ENCODE measurements at regions not wholly inside any gene's neighbourhood (a gene's known extent, or its start where the extent isn't known, plus 50 kb on each side); places are given as distances from the start of the nearest gene placed in this dataset.
A peak's percentile ranks its signal among the peaks of the same experiment; 100 is the strongest.

GRCh38 chr6:120871416-120872261 lies 462.6 kb downstream of the TBC1D32 start:
- no peaks in the 10 kb centered on the region for H3K36me3 Mint-ChIP-seq (ENCODE audit: low read depth)
- H3K4me3 Mint-ChIP-seq: no peak overlapping the region
- DNase-seq: peak; percentile 44
- no peaks in the 10 kb centered on the region for H3K36me3 ChIP-seq (ENCODE audit: control insufficient read depth, insufficient read depth, low read length)
- WGBS, 2 experiments (ENCODE audit: insufficient coverage in 1 of 2, insufficient read length in 1 of 2): 86 to 89% methylated on average over 14 to 23 of the region's 23 CpGs
- H3K27ac Mint-ChIP-seq: no peak overlapping the region
- no peak overlapping the region for H3K27ac ChIP-seq (ENCODE audit: low read depth, low read length)
- no peaks in the 10 kb centered on the region for H3K9me3 Mint-ChIP-seq
- no peaks in the 10 kb centered on the region for H3K9me3 ChIP-seq (ENCODE audit: control insufficient read depth, low read length)
- peaks cover 3% of the 10 kb centered on the region for H3K4me1 Mint-ChIP-seq
- H3K27me3 Mint-ChIP-seq (ENCODE audit: insufficient read depth): no peaks in the 10 kb centered on the region
- H3K4me1 ChIP-seq (ENCODE audit: control insufficient read depth, insufficient read depth, low read length): no peaks in the 10 kb centered on the region
- no peak for TF ChIP-seq CTCF (conservative IDR thresholded peaks at IDR 0.05)
- H3K27me3 ChIP-seq (ENCODE audit: control insufficient read depth, insufficient read depth, low read length, poor library complexity, severe bottlenecking): no peaks in the 10 kb centered on the region
- H3K4me3 ChIP-seq (ENCODE audit: low read length): no peak overlapping the region
- H3K9ac ChIP-seq (ENCODE audit: extremely low read depth, low read length, poor library complexity, severe bottlenecking): no peak overlapping the region

- Mint-ChIP-seq H3K4me3 (no peak overlapping the region), H3K4me1 (no peaks in the 10 kb centered on the region), H3K9me3 (no peaks in the 10 kb centered on the region), H3K27me3 (ENCODE audit: insufficient read depth) (no peaks in the 10 kb centered on the region), H3K27ac (no peak overlapping the region), H3K36me3 (ENCODE audit: low read depth) (no peaks in the 10 kb centered on the region)
- Histone ChIP-seq H3K9ac (ENCODE audit: extremely low read depth, low read length, poor library complexity, severe bottlenecking) (no peak overlapping the region), H3K27me3 (ENCODE audit: control insufficient read depth, insufficient read depth, low read length, poor library complexity, severe bottlenecking) (no peaks in the 10 kb centered on the region), H3K36me3 (ENCODE audit: control insufficient read depth, insufficient read depth, low read length) (no peaks in the 10 kb centered on the region), H3K4me3 (ENCODE audit: low read length) (no peak overlapping the region), H3K9me3 (ENCODE audit: control insufficient read depth, low read length) (no peaks in the 10 kb centered on the region), H3K4me1 (ENCODE audit: control insufficient read depth, insufficient read depth, low read length) (no peaks in the 10 kb centered on the region), H3K27ac (ENCODE audit: low read depth, low read length) (no peak overlapping the region)
- TF ChIP-seq CTCF (conservative IDR thresholded peaks at IDR 0.05): no peak
- DNase-seq: peak; percentile 68
- 100% methylated on average over 1 of the region's 1 CpG; no CpG with 5 or more reads in 1 of the 2 experiments for WGBS, 2 experiments (ENCODE audit: insufficient coverage in 1 of 2, insufficient read length in 1 of 2)
Observed at GRCh38 chr6:120869397-120869796, 464.9 kb downstream of the TBC1D32 start.

GRCh38 chr6:120857422-120857821 lies 476.9 kb downstream of the TBC1D32 start:
- H3K36me3 ChIP-seq (ENCODE audit: control insufficient read depth, insufficient read depth, low read length): no peaks in the 10 kb centered on the region
- no peaks in the 10 kb centered on the region for H3K27me3 ChIP-seq (ENCODE audit: control insufficient read depth, insufficient read depth, low read length, poor library complexity, severe bottlenecking)
- H3K4me1 ChIP-seq (ENCODE audit: control insufficient read depth, insufficient read depth, low read length): no peaks in the 10 kb centered on the region
- no peak for TF ChIP-seq CTCF (conservative IDR thresholded peaks at IDR 0.05)
- H3K9me3 Mint-ChIP-seq: no peaks in the 10 kb centered on the region
- no peak overlapping the region for H3K27ac ChIP-seq (ENCODE audit: low read depth, low read length)
- WGBS, 2 experiments (ENCODE audit: insufficient coverage in 1 of 2, insufficient read length in 1 of 2): 79 to 86% methylated on average over 2 to 3 of the region's 3 CpGs
- no peak overlapping the region for H3K27ac Mint-ChIP-seq
- H3K9me3 ChIP-seq (ENCODE audit: control insufficient read depth, low read length): no peaks in the 10 kb centered on the region
- H3K4me3 ChIP-seq (ENCODE audit: low read length): no peak overlapping the region
- no peaks in the 10 kb centered on the region for H3K36me3 Mint-ChIP-seq (ENCODE audit: low read depth)
- no peak overlapping the region for H3K4me3 Mint-ChIP-seq
- DNase-seq: no peak
- H3K27me3 Mint-ChIP-seq (ENCODE audit: insufficient read depth): no peaks in the 10 kb centered on the region
- H3K4me1 Mint-ChIP-seq: peaks cover 2% of the 10 kb centered on the region
- H3K9ac ChIP-seq (ENCODE audit: extremely low read depth, low read length, poor library complexity, severe bottlenecking): no peak overlapping the region
